NCI-H2107 treated with DMSO at 0.1 percent for 48 hours (cell line): ENCODE measurements at regions not wholly inside any gene's neighbourhood (a gene's known extent, or its start where the extent isn't known, plus 50 kb on each side); places are given as distances from the start of the nearest gene placed in this dataset.

ENCODE experiments used
- DNase-seq: peaks from one replicate; lab custom pipeline; 2025; ENCODE audit not compliant: unreplicated experiment; lab: John Stamatoyannopoulos, UW

GRCh38 chr11:32265911-32266310 lies 169.4 kb downstream of the WT1 start:
- DNase-seq, result no peak

DNA sequence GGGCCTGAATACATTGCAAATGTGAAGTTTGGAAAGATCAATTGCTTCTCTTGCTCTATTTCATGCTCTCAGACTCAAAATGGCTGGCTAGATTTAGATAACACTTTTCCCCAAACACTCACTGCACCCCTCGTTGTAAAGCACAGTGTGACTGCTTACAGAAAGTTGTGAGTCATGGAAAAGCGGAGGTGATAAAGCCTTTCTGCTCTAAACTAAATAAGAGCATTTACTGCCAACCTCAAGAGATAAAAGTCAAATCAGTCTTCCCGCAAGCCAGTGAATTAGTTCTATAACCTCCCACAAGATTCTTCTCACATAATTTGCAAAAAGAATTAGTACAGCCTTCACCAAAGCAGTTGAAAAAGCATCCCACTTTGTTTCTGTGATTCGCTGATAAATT lies 168.7 kb downstream of the WT1 start:
- no peak for DNase-seq

DNA sequence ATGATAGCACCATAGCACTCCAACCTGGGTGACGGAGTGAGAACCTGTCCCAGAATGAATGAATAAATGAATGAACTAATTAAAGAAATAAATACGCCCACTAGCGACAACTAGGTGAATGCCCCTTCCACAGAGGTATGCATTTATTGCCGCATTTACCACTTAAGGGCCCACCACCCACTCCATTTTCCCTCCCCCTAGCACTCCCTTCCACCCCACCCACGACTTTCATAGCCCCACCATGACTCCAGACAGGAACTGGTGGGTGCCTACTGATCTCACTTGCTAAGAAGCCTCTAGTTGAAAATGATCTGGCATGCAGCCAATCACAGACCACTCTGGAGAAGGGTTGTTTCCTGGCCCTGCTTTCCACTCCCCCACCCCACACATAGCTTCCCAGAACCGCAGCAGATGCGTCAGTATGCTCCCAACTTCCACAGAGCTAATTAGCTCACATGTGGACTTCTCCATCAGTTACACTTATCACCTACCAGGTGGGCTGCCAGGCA lies 167.6 kb downstream of the WT1 start:
- DNase-seq, result no peak

- DNase-seq, result no peak
These were observed 161.4 kb downstream of the WT1 start for GRCh38 chr11:32273931-32274330.

GRCh38 chr11:32279672-32280071 lies 155.7 kb downstream of the WT1 start:
- no peak for DNase-seq

GRCh38 chr11:32280339-32280738 lies 155.0 kb downstream of the WT1 start:
- DNase-seq, result no peak

DNA sequence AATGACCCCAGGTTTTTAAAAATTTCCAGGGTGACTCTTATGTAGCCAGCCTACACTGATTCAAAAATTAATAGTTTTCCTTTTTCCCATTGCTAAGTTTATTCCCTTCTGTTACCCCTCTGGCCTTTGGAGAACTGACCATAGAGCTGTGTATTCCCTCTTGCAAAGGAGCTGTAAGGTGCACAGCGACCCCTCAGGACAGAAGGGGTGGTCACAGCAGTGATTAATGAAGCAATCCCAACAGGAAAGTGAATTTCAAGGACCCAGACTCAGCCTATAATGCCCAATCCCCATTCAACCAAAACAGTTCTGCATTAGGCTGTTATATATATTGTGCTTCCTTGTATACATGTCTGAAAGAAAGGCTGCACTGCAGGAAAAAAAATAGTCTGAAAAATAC lies 147.1 kb downstream of the WT1 start:
- no peak for DNase-seq

DNA sequence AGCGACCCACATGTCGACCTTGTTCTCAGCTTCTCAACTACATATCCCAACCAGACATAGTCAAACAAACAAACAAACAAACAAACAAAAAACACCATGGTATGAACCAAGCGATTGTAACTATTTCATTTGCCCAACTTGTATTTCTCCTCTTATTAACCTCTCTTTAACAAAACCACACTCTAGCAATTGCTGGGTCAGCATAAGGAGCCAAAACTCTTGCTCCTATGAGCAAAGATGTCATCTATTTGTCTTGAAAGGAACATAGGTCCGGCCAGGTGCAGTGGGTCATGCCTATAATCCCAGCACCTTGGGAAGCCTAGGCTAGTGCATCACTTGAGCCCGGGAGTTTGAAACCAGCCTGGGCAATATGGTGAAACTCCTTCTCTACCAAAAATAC lies 145.6 kb downstream of the WT1 start:
- DNase-seq, result no peak

- DNase-seq, result no peak
These were observed 144.6 kb downstream of the WT1 start for GRCh38 chr11:32290783-32291182.

DNA sequence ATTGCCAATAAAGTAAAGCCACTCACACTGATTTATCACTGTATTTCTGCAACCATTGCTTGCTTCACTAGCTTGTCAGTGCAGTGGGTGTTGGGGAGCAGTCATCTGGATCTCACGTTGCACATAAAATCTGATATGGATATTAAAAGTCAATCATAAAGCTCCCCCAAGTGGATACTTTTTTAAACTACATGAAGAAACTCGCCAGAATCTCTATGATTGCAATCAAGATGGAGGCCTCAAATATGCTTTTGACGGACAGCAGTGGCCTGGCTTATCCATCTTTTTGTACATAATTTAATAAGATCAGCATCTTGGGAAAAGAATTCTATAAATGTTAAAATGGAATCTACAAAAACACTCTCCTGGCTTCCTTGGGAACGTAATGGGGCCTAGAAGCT lies 137.7 kb downstream of the WT1 start:
- peak; percentile 59 for DNase-seq

DNA sequence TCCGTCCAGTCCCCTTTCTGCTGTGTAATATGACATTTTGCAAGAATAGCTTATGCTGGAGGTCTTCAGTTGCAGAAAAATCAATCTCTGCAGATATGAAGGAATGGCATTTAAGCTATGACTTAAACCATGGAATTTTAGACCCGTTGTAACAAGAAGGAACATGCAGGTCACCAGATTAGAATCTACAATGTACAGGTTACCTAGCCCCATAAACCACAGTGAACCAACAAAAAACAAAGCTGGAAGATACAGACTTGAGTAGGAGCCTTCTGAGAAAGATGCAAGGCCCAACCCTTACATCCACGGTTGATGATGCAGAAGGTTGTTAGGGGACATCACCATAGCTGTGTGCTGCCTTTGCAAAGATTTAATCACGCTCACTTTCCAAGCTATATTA lies 132.5 kb downstream of the WT1 start:
- DNase-seq, result no peak

DNA sequence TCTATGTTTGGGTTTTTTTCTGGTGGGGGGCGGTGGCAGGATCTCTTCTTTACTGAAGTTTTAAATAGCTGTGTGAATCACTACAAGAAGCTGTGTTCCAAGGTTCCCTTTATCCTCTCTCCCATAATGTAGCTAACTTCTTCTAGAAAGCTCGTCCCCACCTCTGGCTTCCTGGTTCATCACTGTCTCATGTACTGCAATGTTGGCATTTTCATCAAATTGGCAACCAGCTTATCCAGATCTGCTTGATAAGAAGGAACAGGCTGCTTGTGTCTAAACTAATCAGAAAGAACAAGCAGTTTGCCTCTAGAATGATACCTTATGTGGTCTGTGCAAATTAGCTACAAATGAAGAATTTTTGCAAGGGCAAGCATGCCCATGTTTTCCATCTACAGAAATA lies 130.8 kb downstream of the WT1 start:
- DNase-seq, result no peak

GRCh38 chr11:32305460-32305859 lies 129.9 kb downstream of the WT1 start:
- DNase-seq, result no peak

- no peak for DNase-seq
These were observed 127.9 kb downstream of the WT1 start for GRCh38 chr11:32307471-32307870.

GRCh38 chr11:32307913-32308312 lies 127.4 kb downstream of the WT1 start:
- DNase-seq, result no peak

GRCh38 chr11:32309530-32310213 lies 125.7 kb downstream of the WT1 start:
- DNase-seq, result no peak

DNA sequence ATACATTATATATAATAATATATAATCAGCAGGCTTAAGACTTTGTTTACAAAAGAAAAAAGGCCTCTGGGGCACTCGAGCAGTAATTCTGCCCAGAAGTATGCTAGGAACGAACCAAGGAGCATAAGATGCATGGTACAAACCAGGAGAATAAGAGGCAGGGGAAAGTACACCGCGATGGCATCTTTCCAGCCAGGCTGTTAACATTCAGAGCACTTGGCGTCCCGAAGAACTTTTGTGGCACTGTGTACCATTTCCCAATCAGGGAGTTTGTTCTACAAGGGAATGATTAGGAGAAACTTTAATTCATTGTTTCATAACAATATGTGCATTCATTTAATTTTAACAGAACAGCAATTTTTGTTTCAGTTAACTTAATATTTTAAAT lies 125.1 kb downstream of the WT1 start:
- DNase-seq, result no peak

GRCh38 chr11:32311346-32312065 lies 123.8 kb downstream of the WT1 start:
- DNase-seq, result no peak

- DNase-seq, result no peak
These were observed 123.0 kb downstream of the WT1 start for GRCh38 chr11:32312206-32312817.

- no peak for DNase-seq
These were observed 122.4 kb downstream of the WT1 start for GRCh38 chr11:32312865-32313403.

DNA sequence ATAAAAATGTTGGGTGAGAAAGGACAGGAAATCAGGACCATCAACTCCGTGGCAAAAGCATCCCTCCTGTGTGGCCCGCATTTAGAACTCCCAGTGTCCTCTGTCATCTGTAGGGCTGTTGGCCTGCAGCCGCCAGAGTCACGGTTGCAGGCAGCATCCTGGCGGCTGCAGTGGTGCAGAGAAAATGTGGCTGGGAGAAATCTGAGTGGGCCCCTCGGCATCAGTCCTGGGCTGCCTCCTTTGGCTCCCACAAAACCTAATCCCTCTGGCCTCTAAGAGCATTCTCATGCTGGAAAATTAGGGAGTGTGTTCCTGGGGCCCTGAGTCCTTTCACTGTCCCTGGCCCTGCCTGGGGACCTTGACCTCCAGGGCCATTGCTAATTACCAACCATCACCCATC lies 121.9 kb downstream of the WT1 start:
- DNase-seq, result no peak

- no peak for DNase-seq
These were observed 120.2 kb downstream of the WT1 start for GRCh38 chr11:32315121-32315520.
